ENCODE measurements at regions not wholly inside any gene's neighbourhood (a gene's known extent, or its start where the extent isn't known, plus 50 kb on each side); places are given as distances from the start of the nearest gene placed in this dataset.

DNA sequence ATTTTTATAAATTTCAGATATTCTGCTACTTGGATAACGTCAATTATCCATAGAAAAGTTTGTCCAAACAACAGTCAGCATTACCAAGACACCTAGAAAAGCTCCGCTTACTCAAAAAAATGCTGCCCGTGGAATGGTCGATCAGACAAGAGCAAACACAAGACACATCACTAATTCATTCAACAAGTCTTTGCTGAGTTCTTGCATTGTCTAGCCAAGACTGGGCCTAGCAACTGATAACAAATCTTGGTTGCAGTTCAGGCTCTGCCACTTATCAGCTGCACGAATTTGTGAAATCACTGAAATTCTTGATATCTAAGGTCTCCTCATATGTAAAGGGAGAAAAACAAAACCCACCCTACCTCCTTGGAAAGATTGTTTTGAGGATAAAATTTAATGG is 168.3 kb downstream of the AKR1D1 start (continued):
- TF ChIP-seq, protein P1, sequence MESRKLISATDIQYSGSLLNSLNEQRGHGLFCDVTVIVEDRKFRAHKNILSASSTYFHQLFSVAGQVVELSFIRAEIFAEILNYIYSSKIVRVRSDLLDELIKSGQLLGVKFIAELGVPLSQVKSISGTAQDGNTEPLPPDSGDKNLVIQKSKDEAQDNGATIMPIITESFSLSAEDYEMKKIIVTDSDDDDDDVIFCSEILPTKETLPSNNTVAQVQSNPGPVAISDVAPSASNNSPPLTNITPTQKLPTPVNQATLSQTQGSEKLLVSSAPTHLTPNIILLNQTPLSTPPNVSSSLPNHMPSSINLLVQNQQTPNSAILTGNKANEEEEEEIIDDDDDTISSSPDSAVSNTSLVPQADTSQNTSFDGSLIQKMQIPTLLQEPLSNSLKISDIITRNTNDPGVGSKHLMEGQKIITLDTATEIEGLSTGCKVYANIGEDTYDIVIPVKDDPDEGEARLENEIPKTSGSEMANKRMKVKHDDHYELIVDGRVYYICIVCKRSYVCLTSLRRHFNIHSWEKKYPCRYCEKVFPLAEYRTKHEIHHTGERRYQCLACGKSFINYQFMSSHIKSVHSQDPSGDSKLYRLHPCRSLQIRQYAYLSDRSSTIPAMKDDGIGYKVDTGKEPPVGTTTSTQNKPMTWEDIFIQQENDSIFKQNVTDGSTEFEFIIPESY (IDR thresholded peaks at IDR 0.05; ENCODE audit: borderline replicate concordance, low read depth) = no peak
- TF ChIP-seq SIN3A (IDR thresholded peaks at IDR 0.05; ENCODE audit: borderline replicate concordance, low read depth, low read length) (no peak), MAX (IDR thresholded peaks at IDR 0.05; ENCODE audit: low read depth) (no peak), EP300 (IDR thresholded peaks at IDR 0.05; ENCODE audit: borderline replicate concordance in 1 of 2, low read depth in 1 of 2, low read length in 1 of 2) (no peak), GATA2 (CRISPR knock-in tag; IDR thresholded peaks at IDR 0.05) (no peak), TAF1 (IDR thresholded peaks at IDR 0.05; ENCODE audit: borderline replicate concordance, low read depth, low read length) (no peak)
- TF ChIP-seq, protein P2, sequence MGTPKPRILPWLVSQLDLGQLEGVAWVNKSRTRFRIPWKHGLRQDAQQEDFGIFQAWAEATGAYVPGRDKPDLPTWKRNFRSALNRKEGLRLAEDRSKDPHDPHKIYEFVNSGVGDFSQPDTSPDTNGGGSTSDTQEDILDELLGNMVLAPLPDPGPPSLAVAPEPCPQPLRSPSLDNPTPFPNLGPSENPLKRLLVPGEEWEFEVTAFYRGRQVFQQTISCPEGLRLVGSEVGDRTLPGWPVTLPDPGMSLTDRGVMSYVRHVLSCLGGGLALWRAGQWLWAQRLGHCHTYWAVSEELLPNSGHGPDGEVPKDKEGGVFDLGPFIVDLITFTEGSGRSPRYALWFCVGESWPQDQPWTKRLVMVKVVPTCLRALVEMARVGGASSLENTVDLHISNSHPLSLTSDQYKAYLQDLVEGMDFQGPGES (IDR thresholded peaks at IDR 0.05; ENCODE audit: low read depth, low read length) = no peak

DNA sequence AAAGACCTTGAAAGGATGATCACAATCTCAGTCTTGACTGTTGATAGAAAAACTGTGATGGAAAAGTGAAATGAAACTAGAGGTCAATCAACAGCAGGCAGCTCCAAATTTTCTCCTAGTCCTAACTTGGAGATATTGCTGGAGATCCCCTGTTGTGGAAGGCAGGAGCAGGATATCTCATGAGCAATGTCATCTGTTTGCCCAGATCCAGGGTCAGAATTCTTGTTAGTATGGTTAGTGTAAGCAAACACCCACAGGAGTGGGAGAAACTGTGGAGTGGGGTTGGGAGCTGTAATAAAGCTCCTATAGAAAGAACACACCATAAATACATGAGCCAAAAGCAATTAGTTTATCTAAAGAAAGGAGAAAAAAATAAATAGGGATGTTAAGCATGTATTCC is 169.0 kb downstream of the AKR1D1 start:
- TF ChIP-seq, protein P1 (IDR thresholded peaks at IDR 0.05; ENCODE audit: borderline replicate concordance, low read depth) = no peak
- H3K4me3 ChIP-seq (ENCODE audit: low read depth in 2 of 2, low read length in 1 of 2) = no peak overlapping the region
- no peak overlapping the region for H2AFZ ChIP-seq (ENCODE audit: low read depth)
- peak overlapping the region in 1 of 2 experiments; percentile 31; a peak in 2 of 4 replicates for H3K27ac ChIP-seq (ENCODE audit: low read depth in 2 of 2, low read length in 1 of 2)
- 0 out of 2 replicates have a peak, but pooled peaks cover 6% of the 10 kb centered on the region for H3K9me2 ChIP-seq
- H3K27me3 ChIP-seq (ENCODE audit: insufficient read depth) = no peaks in the 10 kb centered on the region
- no peaks in the 10 kb centered on the region for H3K36me3 ChIP-seq (replicated peaks in 1 of 2; ENCODE audit: control insufficient read depth in 1 of 2, insufficient read depth in 2 of 2, low read length in 1 of 2)
- H3F3A ChIP-seq (replicated peaks; ENCODE audit: insufficient read depth) = no peaks in the 10 kb centered on the region
- DNase-seq = no peak
- POLR2A ChIA-PET = no interaction called here
- peaks cover 0 to 3% of the 10 kb centered on the region in 2 experiments; a peak in 2 of 4 replicates for H3K4me1 ChIP-seq (ENCODE audit: control insufficient read depth in 1 of 2, insufficient read depth in 2 of 2, low read depth in 1 of 2, low read length in 1 of 2)
- no peak overlapping the region for H3K9ac ChIP-seq
- H3K9me3 ChIP-seq = peaks cover 8% of the 10 kb centered on the region; the same call in 1 of the 2 replicates
- H3K4me2 ChIP-seq = no peak overlapping the region
- CTCF ChIA-PET = no interaction called here
- H4K20me1 ChIP-seq (ENCODE audit: insufficient read depth) = no peaks in the 10 kb centered on the region
- no peaks in the 10 kb centered on the region for H3K79me2 ChIP-seq (ENCODE audit: insufficient read depth)

- peak overlapping the region in 1 of 2 experiments; percentile 24; a peak in 1 of 4 replicates for H3K27ac ChIP-seq (ENCODE audit: low read depth in 2 of 2, low read length in 1 of 2)
- peaks cover 0 to 3% of the 10 kb centered on the region in 2 experiments; a peak in 2 of 4 replicates for H3K4me1 ChIP-seq (ENCODE audit: control insufficient read depth in 1 of 2, insufficient read depth in 2 of 2, low read depth in 1 of 2, low read length in 1 of 2)
- CTCF ChIA-PET = interaction anchor here (1.4 kb wide), 1 partner anchor 84 kb away, joined by 3 read pairs; no protein-coding TSS in a partner anchor
- TF ChIP-seq FOSL2 (IDR thresholded peaks at IDR 0.05; ENCODE audit: borderline replicate concordance, low read depth) = no peak
- no peaks in the 10 kb centered on the region for H3K27me3 ChIP-seq (ENCODE audit: insufficient read depth)
- no peaks in the 10 kb centered on the region for H4K20me1 ChIP-seq (ENCODE audit: insufficient read depth)
- 9% methylated on average over 1 of the region's 1 CpG for WGBS (ENCODE audit: low lambda C conversion rate)
- H3K9me3 ChIP-seq = peaks cover 8% of the 10 kb centered on the region; the same call in 1 of the 2 replicates
- POLR2A ChIA-PET = no interaction called here
- no peaks in the 10 kb centered on the region for H3K36me3 ChIP-seq (replicated peaks in 1 of 2; ENCODE audit: control insufficient read depth in 1 of 2, insufficient read depth in 2 of 2, low read length in 1 of 2)
- no peak overlapping the region for H2AFZ ChIP-seq (ENCODE audit: low read depth)
- H3K79me2 ChIP-seq (ENCODE audit: insufficient read depth) = no peaks in the 10 kb centered on the region
- H3K9ac ChIP-seq = no peak overlapping the region
- H3K9me2 ChIP-seq = 0 out of 2 replicates have a peak, but pooled peaks cover 6% of the 10 kb centered on the region
- DNase-seq = no peak
- H3K4me2 ChIP-seq = no peak overlapping the region
- no peaks in the 10 kb centered on the region for H3F3A ChIP-seq (replicated peaks; ENCODE audit: insufficient read depth)
- no peak overlapping the region for H3K4me3 ChIP-seq (ENCODE audit: low read depth in 2 of 2, low read length in 1 of 2)
Observed at GRCh38 chr7:138245682-138246081, 169.4 kb downstream of the AKR1D1 start.

All from SK-N-SH (cell line).